Astrocyte (in vitro differentiated cells and primary cell): ENCODE measurements at regions not wholly inside any gene's neighbourhood (a gene's known extent, or its start where the extent isn't known, plus 50 kb on each side); places are given as distances from the start of the nearest gene placed in this dataset.
"Not testable (repeated sequence)": the region's sequence is repeated elsewhere in the genome, so short reads cannot be mapped to it uniquely, and the experiment has no call there.

ENCODE experiments used
- DNase-seq: peaks from one replicate; pipeline ENCODE4 v3.0.0-alpha.2; 2010; ENCODE audit warnings: low read depth
- FAIRE-seq: peaks from 2 replicates; lab custom pipeline; 2011; peaks lifted over from hg19 to GRCh38; lab: Jason Lieb, UNC
- H2AFZ ChIP-seq: 2 replicates; pipeline ENCODE4 v1.6.0; 2012; ENCODE audit warnings: low read depth, low read length, inconsistent platforms
- H3K27ac ChIP-seq: 2 replicates; pipeline ENCODE4 v1.5.1; 2011; ENCODE audit warnings: low read depth, low read length, inconsistent platforms
- H3K27me3 ChIP-seq: 2 replicates; pipeline ENCODE4 v1.6.0; 2011; ENCODE audit warnings: low read length, inconsistent platforms; ENCODE audit not compliant: insufficient read depth
- H3K36me3 ChIP-seq: 2 replicates; pipeline ENCODE4 v1.5.1; 2011; ENCODE audit warnings: low read length, inconsistent platforms; ENCODE audit not compliant: insufficient read depth
- H3K4me1 ChIP-seq: 2 replicates; pipeline ENCODE4 v1.5.1; 2011; ENCODE audit warnings: low read length, inconsistent platforms; ENCODE audit not compliant: insufficient read depth
- H3K4me2 ChIP-seq: 2 replicates; pipeline ENCODE4 v1.6.0; 2012; ENCODE audit warnings: low read length, inconsistent platforms
- H3K4me3 ChIP-seq: 2 replicates; pipeline ENCODE4 v1.5.1; 2011; ENCODE audit warnings: low read depth, mild to moderate bottlenecking, low read length, inconsistent platforms; ENCODE audit not compliant: insufficient read depth
- H3K79me2 ChIP-seq: 2 replicates; pipeline ENCODE4 v1.6.0; 2012; ENCODE audit warnings: mild to moderate bottlenecking, low read length, inconsistent platforms; ENCODE audit not compliant: insufficient read depth
- H3K9ac ChIP-seq: 2 replicates; pipeline ENCODE4 v1.6.0; 2012; ENCODE audit warnings: mild to moderate bottlenecking, low read length, inconsistent platforms
- H3K9me3 ChIP-seq: 2 replicates; pipeline ENCODE4 v1.5.1; 2012; ENCODE audit warnings: low read depth, mild to moderate bottlenecking, low read length, inconsistent platforms; ENCODE audit not compliant: insufficient read depth
- H4K20me1 ChIP-seq: 2 replicates; pipeline ENCODE4 v1.6.0; 2012; ENCODE audit warnings: low read length, inconsistent platforms; ENCODE audit not compliant: insufficient read depth
- H3K27ac Mint-ChIP-seq: one replicate; pipeline ENCODE4 v1.8.0; 2021; ENCODE audit warnings: mild to moderate bottlenecking, mixed read lengths; ENCODE audit not compliant: unreplicated experiment
- H3K27me3 Mint-ChIP-seq: one replicate; pipeline ENCODE4 v1.8.0; 2021; ENCODE audit warnings: low read depth, mixed read lengths; ENCODE audit not compliant: unreplicated experiment
- H3K36me3 Mint-ChIP-seq: one replicate; pipeline ENCODE4 v1.8.0; 2021; ENCODE audit warnings: low read depth, mixed read lengths; ENCODE audit not compliant: unreplicated experiment
- H3K4me1 Mint-ChIP-seq: one replicate; pipeline ENCODE4 v1.8.0; 2021; ENCODE audit warnings: low read depth, mixed read lengths; ENCODE audit not compliant: unreplicated experiment
- H3K4me3 Mint-ChIP-seq: one replicate; pipeline ENCODE4 v1.8.0; 2021; ENCODE audit warnings: mild to moderate bottlenecking, moderate library complexity, mixed read lengths; ENCODE audit not compliant: unreplicated experiment
- H3K9me3 Mint-ChIP-seq: one replicate; pipeline ENCODE4 v1.8.0; 2021; ENCODE audit warnings: mild to moderate bottlenecking, mixed read lengths; ENCODE audit not compliant: unreplicated experiment
- EZH2 ChIP-seq: IDR thresholded peaks from 2 replicates; pipeline ENCODE4 v1.6.1; 2012; ENCODE audit warnings: mild to moderate bottlenecking, low read length, inconsistent platforms; ENCODE audit not compliant: insufficient read depth
- TF ChIP-seq, protein P1 (sequence below): IDR thresholded peaks from 2 replicates; pipeline ENCODE4 v1.5.1; 2011; ENCODE audit warnings: low read depth, mild to moderate bottlenecking, inconsistent platforms, low read length, moderate library complexity; ENCODE audit not compliant: insufficient read depth

DNA sequence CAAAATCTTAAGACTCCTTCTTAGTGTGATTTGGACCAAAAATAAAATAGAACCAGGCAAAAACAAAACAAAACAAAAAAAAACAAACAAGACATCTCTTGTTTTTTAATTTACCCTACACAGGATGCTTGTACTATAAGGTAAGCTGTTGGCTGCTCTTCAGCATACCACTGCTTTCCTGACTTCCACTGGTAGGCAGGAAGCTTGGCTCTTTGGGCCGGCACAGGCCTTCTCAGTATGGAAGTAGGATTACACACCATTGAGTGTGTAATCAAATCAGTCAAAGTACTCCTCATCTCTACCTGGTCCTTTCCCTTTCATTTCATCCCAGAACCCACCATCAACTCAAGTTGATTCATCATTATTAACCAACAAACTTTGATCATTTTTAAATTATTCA, 61.9 kb upstream of the RGS1 start:
- Mint-ChIP-seq H3K4me3 (no peak overlapping the region), H3K27ac (no peak overlapping the region), H3K4me1 (peaks cover 11% of the 10 kb centered on the region), H3K27me3 (no peaks in the 10 kb centered on the region), H3K36me3 (no peaks in the 10 kb centered on the region), H3K9me3 (no peaks in the 10 kb centered on the region)
- FAIRE-seq, result no peak
- H3K27ac ChIP-seq, result no peak overlapping the region
- H3K79me2 ChIP-seq, result no peaks in the 10 kb centered on the region
- no peak overlapping the region for H3K4me3 ChIP-seq
- no peaks in the 10 kb centered on the region for H3K27me3 ChIP-seq
- no peak overlapping the region for H2AFZ ChIP-seq
- H3K36me3 ChIP-seq, result no peaks in the 10 kb centered on the region
- no peaks in the 10 kb centered on the region for H3K9me3 ChIP-seq
- H3K4me1 ChIP-seq, result no peaks in the 10 kb centered on the region
- no peak overlapping the region for H3K4me2 ChIP-seq
- no peak overlapping the region for H3K9ac ChIP-seq
- no peaks in the 10 kb centered on the region for H4K20me1 ChIP-seq
- DNase-seq, result no peak
- no peak for TF ChIP-seq EZH2
- TF ChIP-seq, protein P1, sequence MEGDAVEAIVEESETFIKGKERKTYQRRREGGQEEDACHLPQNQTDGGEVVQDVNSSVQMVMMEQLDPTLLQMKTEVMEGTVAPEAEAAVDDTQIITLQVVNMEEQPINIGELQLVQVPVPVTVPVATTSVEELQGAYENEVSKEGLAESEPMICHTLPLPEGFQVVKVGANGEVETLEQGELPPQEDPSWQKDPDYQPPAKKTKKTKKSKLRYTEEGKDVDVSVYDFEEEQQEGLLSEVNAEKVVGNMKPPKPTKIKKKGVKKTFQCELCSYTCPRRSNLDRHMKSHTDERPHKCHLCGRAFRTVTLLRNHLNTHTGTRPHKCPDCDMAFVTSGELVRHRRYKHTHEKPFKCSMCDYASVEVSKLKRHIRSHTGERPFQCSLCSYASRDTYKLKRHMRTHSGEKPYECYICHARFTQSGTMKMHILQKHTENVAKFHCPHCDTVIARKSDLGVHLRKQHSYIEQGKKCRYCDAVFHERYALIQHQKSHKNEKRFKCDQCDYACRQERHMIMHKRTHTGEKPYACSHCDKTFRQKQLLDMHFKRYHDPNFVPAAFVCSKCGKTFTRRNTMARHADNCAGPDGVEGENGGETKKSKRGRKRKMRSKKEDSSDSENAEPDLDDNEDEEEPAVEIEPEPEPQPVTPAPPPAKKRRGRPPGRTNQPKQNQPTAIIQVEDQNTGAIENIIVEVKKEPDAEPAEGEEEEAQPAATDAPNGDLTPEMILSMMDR, result no peak

- H3K27me3 ChIP-seq, result no peaks in the 10 kb centered on the region
- no peak overlapping the region for H3K27ac ChIP-seq
- Mint-ChIP-seq H3K27me3 (no peaks in the 10 kb centered on the region), H3K4me1 (peaks cover 15% of the 10 kb centered on the region), H3K36me3 (no peaks in the 10 kb centered on the region), H3K9me3 (no peaks in the 10 kb centered on the region), H3K27ac (no peak overlapping the region), H3K4me3 (no peak overlapping the region)
- FAIRE-seq, result no peak
- H3K4me2 ChIP-seq, result no peak overlapping the region
- H3K4me3 ChIP-seq, result no peak overlapping the region
- H4K20me1 ChIP-seq, result no peaks in the 10 kb centered on the region
- no peaks in the 10 kb centered on the region for H3K4me1 ChIP-seq
- peak; percentile 69 for DNase-seq
- TF ChIP-seq, protein P1, result no peak
- no peak for TF ChIP-seq EZH2
- no peak overlapping the region for H3K9ac ChIP-seq
- H2AFZ ChIP-seq, result no peak overlapping the region
- no peaks in the 10 kb centered on the region for H3K9me3 ChIP-seq
- H3K79me2 ChIP-seq, result no peaks in the 10 kb centered on the region
- H3K36me3 ChIP-seq, result no peaks in the 10 kb centered on the region
These were observed 58.7 kb upstream of the RGS1 start for GRCh38 chr1:192516776-192517297.

GRCh38 chr1:192517716-192518355, 57.7 kb upstream of the RGS1 start:
- H3K4me2 ChIP-seq, H3K36me3 Mint-ChIP-seq, H3K9me3 Mint-ChIP-seq, H2AFZ ChIP-seq, FAIRE-seq, H3K9me3 ChIP-seq, DNase-seq, H3K4me1 ChIP-seq, H3K27me3 ChIP-seq, H3K27ac ChIP-seq, H4K20me1 ChIP-seq, H3K9ac ChIP-seq, H3K27me3 Mint-ChIP-seq, H3K27ac Mint-ChIP-seq, H3K4me3 Mint-ChIP-seq, H3K36me3 ChIP-seq, H3K4me3 ChIP-seq, H3K79me2 ChIP-seq: not testable (repeated sequence)
- H3K4me1 Mint-ChIP-seq, result peaks cover 11% of the 10 kb centered on the region
